Activated T-cell treated with anti-CD3 and anti-CD28 coated beads, Interleukin-2, amount 50 U/mL, for 24 hours (primary cell): ENCODE measurements at regions not wholly inside any gene's neighbourhood (a gene's known extent, or its start where the extent isn't known, plus 50 kb on each side); places are given as distances from the start of the nearest gene placed in this dataset.
"Not testable (repeated sequence)": the region's sequence is repeated elsewhere in the genome, so short reads cannot be mapped to it uniquely, and the experiment has no call there.

Source experiments
- DNase-seq: peaks from one replicate; pipeline ENCODE4 v3.0.0-alpha.2; 2020
- H3K27ac Mint-ChIP-seq: 2 replicates; pipeline ENCODE4 v1.8.0; 2020; ENCODE audit warnings: mild to moderate bottlenecking, mixed read lengths
- H3K27me3 Mint-ChIP-seq: 2 replicates; pipeline ENCODE4 v1.8.0; 2020; ENCODE audit warnings: mixed read lengths
- H3K36me3 Mint-ChIP-seq: 2 replicates; pipeline ENCODE4 v1.8.0; 2020; ENCODE audit warnings: low read depth, mixed read lengths
- H3K4me1 Mint-ChIP-seq: 2 replicates; pipeline ENCODE4 v1.8.0; 2020; ENCODE audit warnings: low read depth, mixed read lengths
- H3K4me3 Mint-ChIP-seq: 2 replicates; pipeline ENCODE4 v1.8.0; 2020; ENCODE audit warnings: mild to moderate bottlenecking, moderate library complexity, mixed read lengths
- H3K9me3 Mint-ChIP-seq: 2 replicates; pipeline ENCODE4 v1.8.0; 2020; ENCODE audit warnings: mixed read lengths

DNA sequence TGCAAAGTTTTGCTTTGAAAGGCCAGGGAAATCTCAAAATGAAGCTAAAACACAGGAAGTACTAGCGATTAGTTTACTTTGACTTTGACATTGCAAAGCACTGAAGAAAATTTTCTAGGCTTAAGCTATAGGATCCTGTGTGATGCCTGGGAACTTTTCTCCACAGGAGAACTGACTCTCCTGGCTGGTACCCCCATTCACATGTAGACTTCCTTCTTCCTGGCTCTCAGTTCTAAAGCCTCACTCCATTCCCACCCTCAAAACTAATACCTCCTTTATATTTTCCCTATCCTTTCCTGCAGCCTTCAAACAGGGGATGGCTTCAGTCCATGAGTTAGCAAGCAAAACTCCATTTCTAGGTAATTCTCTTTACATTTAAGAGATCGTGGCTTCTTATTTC is 189.5 kb downstream of the SLITRK1 start:
- no peak overlapping the region for H3K27ac Mint-ChIP-seq
- DNase-seq, result no peak
- H3K27me3 Mint-ChIP-seq, result no peaks in the 10 kb centered on the region
- H3K4me3 Mint-ChIP-seq, result no peak overlapping the region
- H3K9me3 Mint-ChIP-seq, result peaks cover 6% of the 10 kb centered on the region
- no peaks in the 10 kb centered on the region for H3K36me3 Mint-ChIP-seq
- no peaks in the 10 kb centered on the region for H3K4me1 Mint-ChIP-seq

DNA sequence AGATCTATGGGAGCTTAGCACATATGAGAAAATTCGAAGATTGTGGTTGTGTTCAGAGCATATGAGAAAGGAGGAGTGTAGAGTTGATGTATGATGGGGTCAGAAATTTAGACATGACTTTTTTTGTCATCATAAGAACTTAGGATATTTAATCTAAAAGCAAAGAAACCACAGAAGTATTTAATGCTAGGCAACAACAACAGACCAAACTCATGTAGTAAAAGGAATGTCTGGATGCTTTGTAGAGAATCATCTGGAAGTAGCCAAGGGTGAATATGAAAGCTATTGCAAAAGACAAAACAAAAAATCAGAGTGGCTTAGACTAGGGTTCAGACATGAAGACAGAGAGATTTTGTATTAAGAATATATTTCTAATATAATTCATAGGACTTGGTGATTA is 190.3 kb downstream of the SLITRK1 start:
- H3K36me3 Mint-ChIP-seq, result no peaks in the 10 kb centered on the region
- no peak overlapping the region for H3K27ac Mint-ChIP-seq
- H3K4me3 Mint-ChIP-seq, result no peak overlapping the region
- H3K9me3 Mint-ChIP-seq, result peaks cover 6% of the 10 kb centered on the region
- no peaks in the 10 kb centered on the region for H3K4me1 Mint-ChIP-seq
- H3K27me3 Mint-ChIP-seq, result no peaks in the 10 kb centered on the region
- no peak for DNase-seq

DNA sequence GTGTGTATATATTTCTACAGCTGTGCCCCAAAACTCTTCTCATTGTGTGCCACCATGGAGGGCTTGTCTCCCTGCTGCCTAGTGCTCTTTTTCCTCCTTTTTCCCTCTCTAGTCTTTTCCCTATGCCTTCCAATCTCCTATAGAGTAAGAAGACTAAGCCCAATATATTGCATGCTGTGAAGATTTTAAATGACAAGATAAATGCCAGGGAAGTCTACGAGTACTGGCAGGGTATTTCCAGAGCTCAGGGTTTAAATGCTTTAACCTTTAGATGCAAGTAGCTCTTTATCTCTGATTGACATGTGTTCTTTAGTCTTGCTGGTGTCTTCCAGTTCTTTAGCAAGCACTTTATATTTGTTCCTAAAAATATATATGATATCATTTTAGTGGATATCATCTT is 200.7 kb downstream of the SLITRK1 start:
- Mint-ChIP-seq H3K9me3 (peaks cover 2% of the 10 kb centered on the region), H3K27me3 (no peaks in the 10 kb centered on the region), H3K27ac (no peak overlapping the region)

DNA sequence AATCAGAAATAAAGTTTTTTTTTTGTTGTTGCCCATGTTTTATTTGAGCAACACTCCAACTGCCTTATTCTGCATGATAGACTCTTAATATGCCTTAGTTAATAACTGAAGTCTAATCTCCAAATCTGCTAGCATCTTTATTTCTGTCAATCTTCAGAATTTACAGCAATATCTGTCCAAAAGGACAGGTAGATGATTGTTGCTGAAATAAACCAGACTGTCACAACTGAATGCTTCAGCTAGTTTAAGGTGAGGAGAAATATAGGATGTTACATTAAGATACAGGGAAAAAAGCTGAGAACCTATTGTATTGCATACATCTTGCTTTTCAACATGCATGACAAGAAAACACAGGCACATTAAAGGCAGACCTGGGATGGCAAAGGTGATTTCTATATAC is 204.3 kb downstream of the SLITRK1 start:
- Mint-ChIP-seq H3K4me3 (no peak overlapping the region), H3K27ac (no peak overlapping the region), H3K4me1 (no peaks in the 10 kb centered on the region), H3K9me3 (peaks cover 2% of the 10 kb centered on the region), H3K27me3 (no peaks in the 10 kb centered on the region), H3K36me3 (no peaks in the 10 kb centered on the region)
- DNase-seq, result no peak

More for the DNA sequence above, 200.7 kb downstream of the SLITRK1 start:
- no peak for DNase-seq
- Mint-ChIP-seq H3K4me3 (no peak overlapping the region), H3K36me3 (no peaks in the 10 kb centered on the region), H3K4me1 (no peaks in the 10 kb centered on the region)

DNA sequence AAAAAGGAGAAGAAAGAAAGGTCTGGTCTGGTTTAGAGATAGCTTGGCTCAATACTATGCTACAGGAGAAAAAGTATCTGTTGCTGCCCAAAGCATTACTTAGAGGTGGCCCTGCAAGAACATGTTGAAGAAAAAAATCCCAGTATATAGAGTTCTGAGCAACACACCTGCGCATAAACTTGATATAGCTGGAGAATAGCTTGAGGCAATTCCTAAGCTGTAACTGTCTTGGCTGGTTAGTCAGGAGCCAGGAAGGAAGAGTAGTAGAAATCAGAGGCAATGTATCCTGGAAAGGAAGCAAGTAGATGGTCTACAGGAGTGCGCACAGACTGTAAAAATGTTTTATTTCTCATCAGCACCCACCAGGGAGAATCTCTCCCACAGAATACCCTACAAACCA is 209.7 kb downstream of the SLITRK1 start:
- Mint-ChIP-seq H3K4me3 (no peak overlapping the region), H3K27me3 (no peaks in the 10 kb centered on the region), H3K9me3 (peaks cover 7% of the 10 kb centered on the region), H3K4me1 (no peaks in the 10 kb centered on the region), H3K36me3 (no peaks in the 10 kb centered on the region), H3K27ac (no peak overlapping the region)
- no peak for DNase-seq

DNA sequence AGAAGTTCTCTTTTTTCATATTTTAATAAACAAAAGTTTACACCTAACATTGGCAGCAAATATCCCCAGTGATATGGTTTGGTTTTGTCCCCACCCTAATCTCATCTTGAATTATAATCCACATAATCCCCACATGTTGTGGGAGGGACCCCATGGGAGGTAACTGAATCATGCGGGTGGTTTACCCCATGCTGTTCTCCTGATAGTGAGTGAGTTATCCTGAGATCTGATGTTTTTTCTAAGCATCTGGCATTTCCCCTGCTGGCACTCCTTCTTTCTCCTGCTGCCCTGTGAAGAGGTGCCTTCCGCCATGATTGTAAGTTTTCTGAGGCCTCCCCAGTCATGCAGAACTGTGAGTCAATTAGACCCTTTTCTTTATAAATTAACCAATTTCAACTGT is 214.7 kb downstream of the SLITRK1 start:
- H3K36me3 Mint-ChIP-seq, result no peaks in the 10 kb centered on the region
- no peak overlapping the region for H3K27ac Mint-ChIP-seq
- no peak overlapping the region for H3K4me3 Mint-ChIP-seq
- no peaks in the 10 kb centered on the region for H3K27me3 Mint-ChIP-seq
- DNase-seq, result no peak
- no peaks in the 10 kb centered on the region for H3K4me1 Mint-ChIP-seq
- H3K9me3 Mint-ChIP-seq, result peaks cover 11% of the 10 kb centered on the region

DNA sequence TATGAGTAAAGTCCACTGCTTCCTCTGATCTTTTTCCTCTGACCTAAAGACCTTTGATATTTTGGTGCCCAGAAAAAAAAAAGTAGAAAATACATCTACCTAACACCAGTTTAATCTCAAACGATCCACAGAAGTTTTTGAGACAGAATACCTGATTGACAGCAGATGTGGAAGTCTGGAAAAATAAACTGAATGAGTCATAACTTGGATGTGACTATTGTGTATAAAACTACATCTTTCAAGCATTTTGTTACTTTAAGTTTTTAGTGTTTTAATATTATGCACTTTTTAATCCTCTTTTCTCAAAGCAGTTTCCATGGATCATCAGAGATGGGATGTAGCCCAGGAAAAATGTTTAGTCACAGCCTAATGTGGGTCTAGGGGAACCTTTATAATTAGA is 216.1 kb downstream of the SLITRK1 start:
- Mint-ChIP-seq H3K36me3 (no peaks in the 10 kb centered on the region), H3K9me3 (peaks cover 12% of the 10 kb centered on the region), H3K4me1 (no peaks in the 10 kb centered on the region), H3K27ac (no peak overlapping the region), H3K27me3 (no peaks in the 10 kb centered on the region), H3K4me3 (no peak overlapping the region)
- DNase-seq, result no peak

DNA sequence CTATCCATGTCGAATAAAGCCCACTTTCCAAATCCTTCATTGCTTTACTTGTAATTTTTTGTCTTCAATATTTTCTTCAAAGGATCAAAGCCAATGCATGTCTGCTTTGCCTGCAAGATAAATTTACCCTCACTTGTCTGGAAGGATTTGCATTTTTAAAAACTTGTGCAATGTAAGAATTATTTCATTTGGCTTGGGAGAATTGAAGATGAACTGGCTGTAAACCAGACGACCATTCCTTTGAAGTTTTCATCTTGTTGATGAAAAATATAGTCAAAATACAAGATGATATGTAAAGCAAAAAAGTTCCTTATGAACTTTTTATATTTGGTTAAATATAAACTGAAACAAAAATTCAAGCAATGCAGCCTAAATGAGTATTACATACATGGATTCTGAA is 225.0 kb downstream of the SLITRK1 start:
- Mint-ChIP-seq H3K27ac (no peak overlapping the region), H3K9me3 (peaks cover 3% of the 10 kb centered on the region), H3K4me3 (no peak overlapping the region), H3K27me3 (no peaks in the 10 kb centered on the region), H3K36me3 (no peaks in the 10 kb centered on the region), H3K4me1 (no peaks in the 10 kb centered on the region)
- no peak for DNase-seq

DNA sequence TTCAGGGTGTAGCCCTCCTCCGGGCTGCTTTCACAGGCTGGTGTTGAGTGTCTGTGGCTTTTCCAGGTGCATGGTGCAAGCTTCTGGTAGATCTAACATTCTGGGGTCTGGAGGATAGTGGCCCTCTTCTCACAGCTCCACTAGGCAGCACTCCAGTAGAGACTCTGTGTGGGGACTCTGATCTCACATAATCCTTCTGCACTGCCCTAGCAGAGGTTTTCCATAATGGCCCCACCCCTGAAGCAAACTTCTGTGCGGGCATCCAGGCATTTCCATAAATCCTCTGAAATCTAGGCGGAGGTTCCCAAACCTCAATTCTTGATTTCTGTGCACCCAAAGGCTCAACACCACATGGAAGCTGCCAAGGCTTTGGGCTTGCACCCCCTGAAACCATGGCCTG is 239.7 kb downstream of the SLITRK1 start:
- H3K9me3 Mint-ChIP-seq, result peaks cover 22% of the 10 kb centered on the region

DNA sequence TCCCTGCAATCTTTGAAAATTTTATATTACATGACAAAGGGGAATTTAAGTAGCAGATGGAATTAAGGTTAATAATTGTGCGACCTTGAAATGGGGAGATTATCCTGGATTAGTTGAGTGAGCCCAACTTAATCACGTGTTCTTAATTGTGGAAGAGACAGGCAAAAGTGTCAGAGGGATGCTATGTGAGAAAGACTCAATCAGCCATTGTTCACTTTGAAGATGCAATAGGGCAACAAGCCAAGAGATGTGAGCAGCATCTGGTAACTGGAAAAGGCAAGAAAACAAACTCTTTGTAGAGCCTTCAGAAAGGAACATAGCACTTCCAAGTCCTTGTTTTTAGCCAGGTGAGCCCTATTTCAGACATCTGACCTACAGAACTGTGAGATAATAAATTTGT is 247.7 kb downstream of the SLITRK1 start:
- no peak for DNase-seq
- Mint-ChIP-seq H3K4me1 (no peaks in the 10 kb centered on the region), H3K36me3 (no peaks in the 10 kb centered on the region), H3K27ac (no peak overlapping the region), H3K9me3 (peaks cover 2% of the 10 kb centered on the region), H3K4me3 (no peak overlapping the region), H3K27me3 (no peaks in the 10 kb centered on the region)

More for the DNA sequence above, 239.7 kb downstream of the SLITRK1 start:
- not testable (repeated sequence) for H3K27me3 Mint-ChIP-seq, H3K27ac Mint-ChIP-seq, H3K36me3 Mint-ChIP-seq, H3K4me1 Mint-ChIP-seq, H3K4me3 Mint-ChIP-seq, DNase-seq

DNA sequence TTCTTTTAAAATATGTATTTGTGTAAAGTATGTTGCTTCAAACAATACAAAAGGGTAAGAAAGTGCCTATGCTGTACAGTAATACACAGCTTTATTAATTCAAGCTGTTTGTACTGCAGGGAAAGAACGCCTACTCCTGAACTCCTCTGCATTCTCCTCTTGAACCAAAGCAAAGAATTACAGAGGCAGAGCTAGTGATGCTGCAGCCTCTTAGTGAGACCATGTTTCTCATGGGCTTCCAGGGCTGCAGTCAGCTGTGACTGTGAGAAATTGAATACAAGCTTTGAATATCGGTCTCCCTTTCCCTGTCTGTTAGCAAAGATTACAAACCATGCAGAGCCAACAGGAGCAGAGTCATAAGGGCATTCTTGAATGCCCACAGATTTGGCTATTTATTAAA is 248.5 kb downstream of the SLITRK1 start:
- Mint-ChIP-seq H3K9me3 (no peaks in the 10 kb centered on the region), H3K27me3 (no peaks in the 10 kb centered on the region), H3K36me3 (no peaks in the 10 kb centered on the region), H3K4me1 (no peaks in the 10 kb centered on the region), H3K27ac (no peak overlapping the region), H3K4me3 (no peak overlapping the region)
- DNase-seq, result no peak

DNA sequence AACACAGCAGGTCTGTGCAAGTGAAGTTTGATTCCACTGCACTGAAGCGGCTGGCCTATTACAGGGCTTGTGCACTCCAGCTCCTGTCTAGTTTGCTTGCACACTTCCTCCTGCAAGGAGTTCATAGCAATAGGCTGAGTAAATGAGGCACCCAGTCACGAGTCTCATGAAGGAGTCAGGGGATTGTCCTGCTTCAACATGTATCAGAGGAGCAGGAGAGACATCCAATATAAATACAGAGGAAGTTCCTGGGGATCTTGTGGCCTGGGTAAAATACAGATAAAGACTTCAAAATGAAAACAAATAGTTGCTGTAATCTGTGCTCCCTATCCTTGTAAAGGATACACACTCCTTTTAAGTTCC is 259.9 kb downstream of the SLITRK1 start:
- no peak overlapping the region for H3K4me3 Mint-ChIP-seq
- H3K36me3 Mint-ChIP-seq, result no peaks in the 10 kb centered on the region
- no peaks in the 10 kb centered on the region for H3K27me3 Mint-ChIP-seq
- H3K9me3 Mint-ChIP-seq, result peaks cover 2% of the 10 kb centered on the region
- no peak overlapping the region for H3K27ac Mint-ChIP-seq
- H3K4me1 Mint-ChIP-seq, result no peaks in the 10 kb centered on the region
- DNase-seq, result no peak

DNA sequence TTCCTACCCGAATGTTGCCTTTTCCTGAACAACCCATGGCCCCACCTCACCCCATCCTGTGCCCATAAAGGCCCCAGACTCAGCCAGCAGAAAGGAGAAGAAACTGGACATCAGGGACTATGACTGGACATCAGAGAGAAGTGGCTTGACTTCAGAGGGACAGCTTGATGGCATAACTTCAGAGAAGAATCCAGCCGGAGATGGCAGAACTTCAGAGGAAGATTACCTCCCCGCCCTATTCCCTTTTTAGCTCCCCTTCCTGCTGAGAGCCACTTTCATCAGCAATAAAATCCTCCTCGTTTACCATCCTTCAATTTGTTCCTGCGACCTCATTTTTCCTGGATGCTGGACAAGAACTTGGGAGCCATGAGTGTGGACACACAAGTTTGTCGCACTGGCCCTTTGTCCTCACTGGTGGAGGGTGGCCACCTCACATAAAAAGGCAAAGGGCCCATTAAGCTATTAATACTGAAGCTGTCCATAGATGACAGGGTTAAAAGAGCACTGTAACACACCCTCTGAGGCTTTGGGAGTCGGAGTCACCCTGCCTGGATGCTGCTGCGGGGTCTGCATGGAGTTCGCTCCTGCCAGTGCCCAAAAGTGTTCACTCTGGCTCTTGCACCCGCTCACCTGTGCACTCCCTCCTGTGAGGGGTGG is 260.4 kb downstream of the SLITRK1 start:
- Mint-ChIP-seq H3K36me3 (no peaks in the 10 kb centered on the region), H3K4me1 (no peaks in the 10 kb centered on the region)

DNA sequence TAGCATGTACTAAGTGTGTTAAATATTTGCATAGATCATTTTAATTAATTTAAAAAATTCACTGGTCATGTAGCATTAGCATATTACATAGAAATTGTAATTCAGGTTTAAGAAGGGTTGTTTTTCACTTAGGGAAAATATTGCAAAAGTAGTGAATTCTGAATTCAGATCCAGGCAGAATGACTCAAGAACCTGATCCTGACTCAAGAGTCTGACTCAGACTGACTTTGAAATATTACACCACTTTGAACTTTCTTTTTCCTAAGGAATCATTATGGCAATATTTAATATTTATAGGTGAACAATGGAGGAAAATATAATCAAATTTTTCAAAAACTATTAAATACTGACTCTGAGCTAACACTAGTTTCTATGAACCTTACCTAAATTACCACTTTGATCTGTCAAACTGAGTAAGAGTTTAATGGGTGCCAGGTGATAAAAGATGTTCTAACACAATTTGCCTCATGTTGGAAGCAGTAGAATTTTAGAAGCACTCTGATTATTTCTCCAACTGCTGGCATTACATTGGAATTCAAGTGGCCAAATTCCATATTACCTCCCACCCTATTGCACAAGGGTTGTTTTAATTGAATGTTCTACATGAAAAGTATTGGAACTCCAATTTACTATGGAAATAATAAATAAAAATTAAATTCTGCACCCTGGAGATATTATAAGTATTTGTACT is 261.6 kb downstream of the SLITRK1 start:
- no peaks in the 10 kb centered on the region for H3K36me3 Mint-ChIP-seq
- no peak overlapping the region for H3K27ac Mint-ChIP-seq
- H3K27me3 Mint-ChIP-seq, result no peaks in the 10 kb centered on the region
- H3K9me3 Mint-ChIP-seq, result peaks cover 2% of the 10 kb centered on the region
- H3K4me1 Mint-ChIP-seq, result no peaks in the 10 kb centered on the region
- DNase-seq, result no peak
- H3K4me3 Mint-ChIP-seq, result no peak overlapping the region

More for the DNA sequence above, 260.4 kb downstream of the SLITRK1 start:
- no peak for DNase-seq
- Mint-ChIP-seq H3K27ac (no peak overlapping the region), H3K27me3 (no peaks in the 10 kb centered on the region), H3K9me3 (peaks cover 2% of the 10 kb centered on the region), H3K4me3 (no peak overlapping the region)

DNA sequence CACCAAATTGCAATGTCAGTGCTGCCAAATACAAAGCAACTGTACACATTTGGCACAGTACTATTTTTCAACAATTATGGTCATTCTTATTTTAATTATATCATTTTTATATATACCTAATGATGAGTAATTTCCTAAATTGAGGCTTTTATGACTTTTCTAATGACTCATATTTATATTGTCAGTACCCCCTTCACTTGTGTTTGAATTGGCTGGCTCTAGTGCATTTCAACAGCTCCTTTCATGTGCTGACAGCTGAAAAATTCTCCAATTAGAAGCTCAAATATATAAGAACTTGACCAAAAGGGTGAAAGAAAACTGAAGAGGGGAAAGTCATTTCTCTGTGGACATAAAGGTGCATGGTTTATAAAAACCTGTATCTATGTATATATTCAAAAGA is 263.3 kb downstream of the SLITRK1 start:
- no peak overlapping the region for H3K27ac Mint-ChIP-seq
- no peaks in the 10 kb centered on the region for H3K27me3 Mint-ChIP-seq
- no peaks in the 10 kb centered on the region for H3K4me1 Mint-ChIP-seq
- H3K36me3 Mint-ChIP-seq, result no peaks in the 10 kb centered on the region
- H3K9me3 Mint-ChIP-seq, result peaks cover 10% of the 10 kb centered on the region
- no peak overlapping the region for H3K4me3 Mint-ChIP-seq
- DNase-seq, result no peak
